Osteocyte (in vitro differentiated cells): ENCODE measurements at regions not wholly inside any gene's neighbourhood (a gene's known extent, or its start where the extent isn't known, plus 50 kb on each side); places are given as distances from the start of the nearest gene placed in this dataset.

Experiments used
- DNase-seq: peaks from one replicate; pipeline ENCODE4 v3.0.0; 2021; ENCODE audit warnings: mixed read lengths; ENCODE audit not compliant: unreplicated experiment; ENCODE audit errors: extremely low spot score
- H3K27ac Mint-ChIP-seq: one replicate; pipeline ENCODE4 v1.8.0; 2021; ENCODE audit warnings: mild to moderate bottlenecking, mixed read lengths; ENCODE audit not compliant: unreplicated experiment
- H3K27me3 Mint-ChIP-seq: one replicate; pipeline ENCODE4 v1.8.0; 2021; ENCODE audit warnings: mixed read lengths; ENCODE audit not compliant: unreplicated experiment
- H3K36me3 Mint-ChIP-seq: one replicate; pipeline ENCODE4 v1.8.0; 2021; ENCODE audit warnings: mixed read lengths; ENCODE audit not compliant: unreplicated experiment
- H3K4me1 Mint-ChIP-seq: one replicate; pipeline ENCODE4 v1.8.0; 2021; ENCODE audit warnings: mixed read lengths; ENCODE audit not compliant: unreplicated experiment
- H3K4me3 Mint-ChIP-seq: one replicate; pipeline ENCODE4 v1.8.0; 2021; ENCODE audit warnings: mild to moderate bottlenecking, moderate library complexity, mixed read lengths; ENCODE audit not compliant: unreplicated experiment
- H3K9me3 Mint-ChIP-seq: one replicate; pipeline ENCODE4 v1.8.0; 2021; ENCODE audit warnings: mixed read lengths; ENCODE audit not compliant: unreplicated experiment
- TF ChIP-seq, protein P1 (sequence below): fragments of 200-600 bp; sonication (generic); IDR thresholded peaks from 2 replicates; pipeline ENCODE4 v1.5.0; 2021; ENCODE audit warnings: antibody characterized with exemption, mild to moderate bottlenecking, moderate library complexity

DNA sequence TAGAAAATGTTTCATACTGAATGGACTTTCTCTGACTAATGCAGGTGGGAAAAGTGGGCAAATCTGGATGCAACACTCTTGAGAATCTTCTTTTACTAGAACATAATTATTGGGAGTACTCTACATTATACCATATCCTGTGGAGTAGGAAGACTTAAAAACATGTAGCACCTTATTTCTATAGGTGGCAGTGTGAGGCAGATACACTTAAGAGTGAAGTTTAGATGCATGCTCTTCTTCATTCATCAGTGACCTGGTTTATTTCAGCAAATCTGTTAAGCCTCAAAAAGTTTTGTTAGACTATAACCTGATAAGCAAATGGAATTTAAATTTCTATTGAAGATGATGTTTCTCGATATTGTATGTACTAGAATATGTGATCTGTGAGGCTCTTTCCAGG lies 1087.1 kb upstream of the LRRN3 start:
- no peak overlapping the region for H3K27ac Mint-ChIP-seq
- no peaks in the 10 kb centered on the region for H3K27me3 Mint-ChIP-seq
- TF ChIP-seq, protein P1, sequence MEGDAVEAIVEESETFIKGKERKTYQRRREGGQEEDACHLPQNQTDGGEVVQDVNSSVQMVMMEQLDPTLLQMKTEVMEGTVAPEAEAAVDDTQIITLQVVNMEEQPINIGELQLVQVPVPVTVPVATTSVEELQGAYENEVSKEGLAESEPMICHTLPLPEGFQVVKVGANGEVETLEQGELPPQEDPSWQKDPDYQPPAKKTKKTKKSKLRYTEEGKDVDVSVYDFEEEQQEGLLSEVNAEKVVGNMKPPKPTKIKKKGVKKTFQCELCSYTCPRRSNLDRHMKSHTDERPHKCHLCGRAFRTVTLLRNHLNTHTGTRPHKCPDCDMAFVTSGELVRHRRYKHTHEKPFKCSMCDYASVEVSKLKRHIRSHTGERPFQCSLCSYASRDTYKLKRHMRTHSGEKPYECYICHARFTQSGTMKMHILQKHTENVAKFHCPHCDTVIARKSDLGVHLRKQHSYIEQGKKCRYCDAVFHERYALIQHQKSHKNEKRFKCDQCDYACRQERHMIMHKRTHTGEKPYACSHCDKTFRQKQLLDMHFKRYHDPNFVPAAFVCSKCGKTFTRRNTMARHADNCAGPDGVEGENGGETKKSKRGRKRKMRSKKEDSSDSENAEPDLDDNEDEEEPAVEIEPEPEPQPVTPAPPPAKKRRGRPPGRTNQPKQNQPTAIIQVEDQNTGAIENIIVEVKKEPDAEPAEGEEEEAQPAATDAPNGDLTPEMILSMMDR: no peak
- H3K9me3 Mint-ChIP-seq: no peaks in the 10 kb centered on the region
- peaks cover 6% of the 10 kb centered on the region for H3K4me1 Mint-ChIP-seq
- no peak overlapping the region for H3K4me3 Mint-ChIP-seq
- no peak for DNase-seq
- no peaks in the 10 kb centered on the region for H3K36me3 Mint-ChIP-seq

DNA sequence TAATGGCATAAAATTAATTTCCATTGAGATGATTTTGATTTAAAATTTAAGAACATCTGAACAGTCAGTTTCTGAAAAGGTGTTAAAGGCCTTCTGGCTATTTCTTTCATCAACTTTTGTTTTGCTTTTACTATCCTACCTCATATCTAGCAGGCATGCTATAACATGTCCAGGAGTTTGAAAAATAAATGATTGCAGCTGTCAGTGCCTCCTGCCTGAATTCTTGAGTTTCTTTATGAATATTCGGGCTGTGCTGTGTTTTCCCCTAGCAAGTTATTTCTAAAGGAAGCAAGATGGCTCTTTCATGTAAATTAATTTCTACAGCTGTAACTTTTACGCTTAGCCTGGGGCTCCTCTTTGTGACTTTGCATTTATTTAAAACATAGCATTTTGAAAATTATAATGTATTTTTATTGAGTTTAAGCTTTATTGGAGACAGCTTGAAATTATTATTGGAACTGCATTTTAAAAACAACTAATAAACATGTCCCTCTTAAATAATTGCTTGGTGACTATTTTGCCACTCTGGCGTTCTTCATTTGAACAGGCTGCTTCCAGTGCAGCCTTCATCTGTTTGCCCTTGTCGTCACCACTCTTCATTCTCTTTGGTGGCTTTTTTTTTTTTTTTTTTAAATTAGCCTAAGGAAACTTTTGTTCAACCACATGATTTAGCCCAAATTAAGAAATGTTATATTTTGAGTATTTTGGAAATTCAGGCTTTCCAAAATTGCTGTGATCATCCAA lies 1083.4 kb upstream of the LRRN3 start:
- Mint-ChIP-seq H3K27ac (no peak overlapping the region), H3K36me3 (no peaks in the 10 kb centered on the region), H3K9me3 (no peaks in the 10 kb centered on the region), H3K27me3 (no peaks in the 10 kb centered on the region), H3K4me1 (peaks cover 4% of the 10 kb centered on the region), H3K4me3 (no peak overlapping the region)
- no peak for DNase-seq
- TF ChIP-seq, protein P1: no peak

DNA sequence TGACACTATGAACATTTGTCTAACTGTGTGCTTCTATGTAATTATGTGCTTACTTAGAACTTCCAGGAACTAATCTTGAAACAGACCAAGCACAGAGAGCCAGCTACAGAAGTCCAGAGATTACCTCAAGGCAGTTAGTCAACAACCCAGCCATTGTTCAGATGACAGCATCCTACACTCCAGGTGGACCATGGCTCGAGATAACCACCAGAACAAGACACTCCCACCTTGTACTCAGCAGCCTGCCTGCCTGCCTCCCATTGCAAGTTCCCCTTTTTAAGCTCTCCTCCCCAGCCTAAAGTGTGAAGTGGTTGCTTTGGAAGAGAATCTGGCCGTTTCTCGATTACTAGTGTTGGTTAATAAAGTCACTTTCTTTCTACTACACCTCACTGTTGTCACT lies 1080.6 kb upstream of the LRRN3 start:
- Mint-ChIP-seq H3K27me3 (no peaks in the 10 kb centered on the region), H3K9me3 (no peaks in the 10 kb centered on the region), H3K36me3 (no peaks in the 10 kb centered on the region), H3K27ac (no peak overlapping the region), H3K4me3 (no peak overlapping the region), H3K4me1 (peaks cover 4% of the 10 kb centered on the region)
- DNase-seq: no peak
- TF ChIP-seq, protein P1: no peak

DNA sequence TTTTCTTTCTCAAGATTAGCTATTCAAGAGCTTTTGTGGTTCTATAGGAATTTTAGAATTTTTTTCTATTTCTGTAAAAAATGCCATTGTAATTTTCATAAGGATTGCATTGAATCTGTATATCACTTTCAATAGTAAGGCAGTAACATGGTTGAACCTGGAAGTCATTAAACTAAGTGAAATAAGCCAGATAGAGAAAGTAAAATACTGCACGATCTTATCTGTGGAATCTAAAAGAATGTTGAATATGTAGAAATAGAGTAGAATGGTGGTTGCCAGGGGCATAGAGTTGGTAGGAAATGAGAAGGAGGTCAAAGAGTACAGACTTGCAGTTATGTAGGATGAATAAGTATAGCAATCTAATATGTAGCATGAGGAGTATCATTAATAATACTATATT lies 1073.5 kb upstream of the LRRN3 start:
- TF ChIP-seq, protein P1: no peak
- no peak for DNase-seq
- Mint-ChIP-seq H3K36me3 (no peaks in the 10 kb centered on the region), H3K4me3 (no peak overlapping the region), H3K4me1 (peaks cover 1% of the 10 kb centered on the region), H3K9me3 (peaks cover 5% of the 10 kb centered on the region), H3K27me3 (no peaks in the 10 kb centered on the region), H3K27ac (no peak overlapping the region)

DNA sequence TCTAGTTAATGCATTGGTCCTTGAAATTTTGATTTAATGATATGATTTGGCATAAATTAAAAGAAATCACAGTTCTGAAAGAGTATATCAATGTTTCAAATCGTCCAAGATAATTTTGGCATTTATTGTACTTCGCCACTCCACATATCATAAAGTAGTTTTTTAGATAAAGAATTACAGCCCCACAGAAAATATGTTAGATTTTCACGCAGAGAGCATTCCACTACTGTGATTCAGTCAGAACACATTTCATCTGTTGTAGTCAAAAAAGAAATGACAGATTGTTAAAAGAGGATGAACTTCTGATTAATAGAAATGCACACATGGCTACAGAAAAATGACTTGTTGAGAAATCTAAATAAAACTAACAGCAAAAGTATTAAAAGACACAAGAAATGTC lies 1063.5 kb upstream of the LRRN3 start:
- Mint-ChIP-seq H3K27me3 (peaks cover 6% of the 10 kb centered on the region), H3K36me3 (no peaks in the 10 kb centered on the region), H3K4me3 (no peak overlapping the region), H3K27ac (no peak overlapping the region), H3K4me1 (peaks cover 2% of the 10 kb centered on the region), H3K9me3 (no peaks in the 10 kb centered on the region)
- TF ChIP-seq, protein P1: no peak
- no peak for DNase-seq
